NCI-H1417 (cell line): ENCODE measurements at regions not wholly inside any gene's neighbourhood (a gene's known extent, or its start where the extent isn't known, plus 50 kb on each side); places are given as distances from the start of the nearest gene placed in this dataset.

ENCODE experiments used
- DNase-seq, 3 experiments: peaks; one replicate each; lab custom pipeline; 2025; lab: John Stamatoyannopoulos, UW

DNA sequence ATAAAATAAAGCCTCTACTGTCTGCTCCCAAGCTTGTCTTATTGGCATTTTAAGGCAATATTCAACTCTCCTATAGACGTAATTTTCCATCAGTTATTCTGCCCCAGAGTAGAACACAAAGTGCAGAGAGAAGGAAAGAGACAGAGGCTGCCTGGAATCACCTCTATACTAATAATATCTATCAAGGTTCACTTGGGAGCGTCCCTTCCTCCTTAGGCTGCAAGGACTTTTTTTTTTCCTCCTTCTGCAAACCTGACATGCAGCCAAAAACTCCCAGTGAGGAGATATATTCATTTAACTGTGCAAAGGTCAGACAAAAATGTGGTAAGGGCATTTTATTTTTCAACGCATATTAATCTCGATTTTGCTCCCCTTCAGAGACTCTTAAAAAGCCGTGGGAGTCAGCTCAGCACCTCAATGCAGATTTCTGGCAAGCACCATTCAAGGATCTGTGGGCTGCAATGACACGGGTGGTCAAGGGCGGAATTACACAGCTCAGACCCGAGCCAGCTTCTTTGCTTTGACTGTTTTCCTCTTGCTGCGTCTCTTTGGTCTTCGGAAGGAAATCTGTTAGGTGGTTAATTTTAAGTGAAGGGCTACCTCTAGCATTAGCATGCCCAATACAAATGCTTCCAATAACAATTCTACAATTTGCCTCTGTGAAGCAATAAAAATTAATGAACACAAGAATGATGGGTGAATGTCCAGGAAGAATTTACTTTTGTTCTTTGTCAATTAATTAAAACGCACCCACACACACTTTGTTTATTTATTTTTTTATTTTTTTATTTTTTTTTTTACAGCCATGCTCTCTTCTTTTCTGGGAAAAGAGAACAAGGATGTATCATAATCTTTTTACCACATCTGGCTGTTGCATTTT is 587.7 kb upstream of the GRAMD2B start:
- no peak for DNase-seq

DNA sequence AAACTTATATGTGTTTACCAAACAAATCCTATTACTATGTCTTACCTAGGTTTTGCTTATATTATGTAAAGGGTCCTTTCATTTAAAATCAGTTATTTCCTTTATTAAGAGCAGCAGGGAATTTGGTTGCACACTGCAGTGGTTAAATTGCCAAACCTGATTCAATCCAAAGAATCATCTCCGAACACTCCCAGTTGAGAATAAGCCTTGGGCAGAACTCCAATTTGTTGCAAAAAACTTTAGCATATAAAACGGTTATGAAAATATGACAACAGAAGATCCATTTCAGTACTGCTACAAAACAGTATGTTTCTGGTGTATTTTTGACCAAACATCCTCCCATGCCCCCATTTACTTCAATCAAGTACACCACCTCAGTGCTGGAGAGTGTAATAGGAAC is 587.0 kb upstream of the GRAMD2B start:
- no peak for DNase-seq

GRCh38 chr5:125837866-125838265 is 585.3 kb upstream of the GRAMD2B start:
- DNase-seq = peak in 1 of 3 experiments; percentile 3

GRCh38 chr5:125847561-125847960 is 575.6 kb upstream of the GRAMD2B start:
- no peak for DNase-seq

- DNase-seq = no peak
These were observed 574.5 kb upstream of the GRAMD2B start for GRCh38 chr5:125848751-125849150.

DNA sequence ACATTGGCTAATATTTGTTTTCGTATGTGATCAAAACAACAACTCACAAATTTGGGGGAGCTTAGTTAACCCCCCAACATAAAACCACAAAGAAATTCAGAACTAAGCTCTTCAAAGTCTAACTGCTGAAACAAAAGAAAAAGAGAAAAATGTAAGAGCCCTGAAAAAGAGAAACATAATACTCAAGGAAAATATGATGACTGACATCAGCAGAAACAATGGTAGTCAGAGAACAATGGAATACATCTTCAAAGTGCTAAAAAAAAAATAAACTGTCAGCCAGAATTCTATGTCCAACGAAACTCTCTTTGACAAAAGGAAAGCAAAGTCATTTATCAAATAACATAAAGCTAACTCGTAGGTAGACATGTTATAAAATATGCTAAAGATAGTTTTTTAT is 566.3 kb upstream of the GRAMD2B start:
- no peak for DNase-seq

DNA sequence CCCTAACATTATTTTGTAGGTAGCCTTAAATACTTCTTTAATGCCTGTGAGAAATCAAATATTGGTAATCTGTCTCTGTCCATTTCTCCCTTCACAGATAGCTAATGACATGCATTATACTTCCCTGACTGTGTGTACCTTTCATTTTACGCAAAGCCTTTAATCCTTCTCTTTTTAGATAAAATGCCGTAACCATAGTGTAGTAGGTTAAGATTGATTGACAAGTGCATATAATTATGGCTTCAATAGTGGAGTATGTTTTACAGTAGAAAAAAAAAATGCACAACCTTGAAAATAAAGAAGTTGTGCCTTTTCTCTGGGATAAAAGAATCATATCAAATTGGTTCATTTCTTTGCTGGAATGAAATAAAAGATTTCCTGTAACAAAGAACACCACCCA is 559.6 kb upstream of the GRAMD2B start:
- peak in 1 of 3 experiments; percentile 2 for DNase-seq

DNA sequence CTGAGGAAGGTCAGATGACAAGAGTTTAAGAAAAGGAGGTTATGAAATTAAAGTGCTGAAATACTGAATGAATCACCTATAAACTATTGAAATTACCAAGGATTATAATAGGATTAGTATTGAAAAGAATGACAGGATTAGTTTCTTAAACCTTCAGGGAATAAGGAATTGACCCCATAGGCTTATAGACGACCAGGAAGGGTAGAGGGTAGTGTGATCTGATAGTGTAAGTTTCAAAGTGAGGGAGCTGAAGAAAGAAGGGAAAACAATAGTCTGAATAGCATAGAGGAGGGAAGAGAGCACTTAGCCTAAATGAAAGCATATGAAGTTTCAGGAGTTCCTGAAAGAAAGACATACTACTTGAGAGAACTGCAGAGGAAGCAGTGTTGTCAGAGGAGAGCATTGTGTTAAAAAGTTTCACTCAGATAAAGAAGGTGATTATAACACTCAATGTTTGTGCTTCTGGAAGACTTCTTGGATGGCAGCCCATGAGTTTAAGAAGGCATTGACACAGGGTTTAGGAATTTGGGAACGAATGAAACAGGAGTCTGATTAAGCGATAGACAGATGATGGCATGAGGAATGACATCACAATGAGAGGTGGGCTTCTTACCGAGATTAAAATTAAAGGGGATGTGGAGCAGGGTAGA is 557.9 kb upstream of the GRAMD2B start:
- no peak for DNase-seq

GRCh38 chr5:125868036-125868435 is 555.2 kb upstream of the GRAMD2B start:
- no peak for DNase-seq

- DNase-seq = peak in 2 of 3 experiments; percentile 22 to 68
These were observed 553.0 kb upstream of the GRAMD2B start for GRCh38 chr5:125870256-125870655.

GRCh38 chr5:125874057-125874456 is 549.2 kb upstream of the GRAMD2B start:
- no peak for DNase-seq

- no peak for DNase-seq
These were observed 548.5 kb upstream of the GRAMD2B start for GRCh38 chr5:125874717-125875116.

- DNase-seq = no peak
These were observed 546.0 kb upstream of the GRAMD2B start for GRCh38 chr5:125877248-125877647.

DNA sequence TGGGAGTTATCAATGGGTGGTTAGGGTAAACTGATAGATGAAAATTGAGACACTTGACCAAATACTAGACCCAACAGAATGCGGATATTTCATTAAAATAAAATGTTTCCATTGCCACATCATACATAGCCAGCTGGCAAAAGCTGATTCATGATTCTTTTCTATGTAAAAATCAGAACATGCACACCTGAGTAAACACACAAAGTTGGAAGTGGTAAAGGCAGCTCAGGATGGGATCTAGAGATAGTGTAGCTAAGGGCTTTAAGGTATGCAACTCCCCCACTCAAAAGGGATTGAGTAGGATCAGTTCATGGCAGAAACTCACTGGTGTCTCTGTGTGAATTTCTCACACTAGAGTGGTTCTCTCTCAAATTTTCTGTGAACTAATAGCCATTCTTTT is 541.1 kb upstream of the GRAMD2B start:
- DNase-seq = no peak

GRCh38 chr5:125883223-125883622 is 540.0 kb upstream of the GRAMD2B start:
- DNase-seq = no peak

DNA sequence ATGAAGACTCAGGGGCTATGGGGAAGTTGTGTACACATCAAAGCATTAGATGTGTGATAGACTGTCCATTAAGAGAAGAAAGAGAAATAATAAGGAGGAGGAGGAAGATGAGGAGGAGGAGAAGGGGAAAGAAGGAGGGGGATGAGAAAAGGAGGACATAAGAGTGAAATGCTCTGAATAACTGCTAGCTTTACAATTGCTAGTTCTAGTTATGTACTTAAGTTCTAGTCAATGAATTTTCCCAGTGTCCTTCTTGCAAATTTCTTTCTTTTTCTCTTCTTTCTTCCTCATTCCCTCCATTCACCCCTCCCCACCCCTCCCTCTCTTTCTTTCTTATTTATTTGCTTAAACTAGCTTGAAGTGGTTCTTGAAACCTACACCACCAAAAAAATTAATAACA is 534.9 kb upstream of the GRAMD2B start:
- no peak for DNase-seq

GRCh38 chr5:125890511-125890931 is 532.7 kb upstream of the GRAMD2B start:
- DNase-seq = no peak

DNA sequence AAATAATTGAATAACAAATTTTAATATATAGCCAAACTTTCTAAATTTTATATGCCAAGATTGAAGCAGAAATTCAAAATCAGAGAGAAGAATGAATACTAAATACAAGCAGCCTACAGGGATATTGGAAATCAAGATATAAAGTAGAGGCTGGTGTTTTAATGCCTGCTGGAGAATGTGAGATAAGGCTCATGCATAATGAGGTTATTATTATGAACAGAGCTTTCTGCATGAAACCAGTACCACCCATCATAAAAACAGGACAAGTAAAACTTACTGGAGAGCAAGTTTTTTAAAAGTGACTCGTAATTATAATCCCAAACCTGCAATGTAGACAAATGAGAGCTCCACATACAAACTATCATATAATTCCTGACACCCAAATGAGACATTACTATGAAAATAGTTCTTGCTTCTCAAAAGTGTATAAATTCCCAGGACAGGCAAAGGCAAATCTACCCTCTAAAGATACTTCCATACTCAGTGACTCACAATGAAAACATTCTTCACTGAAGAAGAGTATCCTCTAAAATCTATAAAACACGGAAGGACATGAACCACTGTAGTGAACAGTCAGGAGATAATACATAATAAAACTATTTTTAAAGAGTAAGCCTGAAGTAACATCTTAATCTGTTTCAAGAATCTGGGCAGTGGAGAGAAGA is 532.0 kb upstream of the GRAMD2B start:
- DNase-seq = no peak

DNA sequence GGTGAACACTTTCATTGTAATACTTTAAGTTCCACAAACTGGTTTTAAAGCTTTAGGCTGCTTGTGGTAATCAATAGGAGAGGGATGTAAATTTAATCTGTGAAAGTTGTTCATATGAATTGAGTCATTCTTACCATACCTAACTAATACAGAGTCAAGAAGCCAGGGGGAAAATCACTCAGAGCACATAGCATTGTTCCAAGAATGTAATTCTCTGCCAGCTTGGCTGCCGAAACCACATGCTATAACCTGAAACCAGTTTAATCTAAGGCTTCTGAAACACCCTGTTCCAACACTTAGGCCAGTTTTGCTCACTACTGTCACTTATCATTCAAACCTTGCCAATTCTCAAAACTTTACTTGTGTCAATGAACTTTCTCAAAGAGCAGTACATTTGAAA is 528.8 kb upstream of the GRAMD2B start:
- DNase-seq = no peak

DNA sequence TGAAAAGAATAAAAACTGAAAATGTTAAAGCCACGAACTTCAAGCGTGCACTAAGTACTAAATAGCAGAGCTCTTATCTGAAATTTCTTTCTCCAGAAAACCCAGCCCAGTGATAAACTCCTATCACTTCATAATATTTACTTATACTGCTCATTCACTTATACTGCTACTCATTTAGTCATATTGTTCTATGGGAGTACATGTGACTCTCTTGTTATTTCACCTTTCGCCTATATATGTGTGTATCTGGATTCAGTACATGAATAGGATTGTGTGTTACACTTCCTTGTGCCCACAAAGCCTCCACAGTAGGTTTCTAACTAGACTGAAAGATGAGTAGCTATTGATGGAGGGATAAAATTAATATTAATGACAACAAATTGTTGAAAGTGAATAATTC is 526.8 kb upstream of the GRAMD2B start:
- no peak for DNase-seq

DNA sequence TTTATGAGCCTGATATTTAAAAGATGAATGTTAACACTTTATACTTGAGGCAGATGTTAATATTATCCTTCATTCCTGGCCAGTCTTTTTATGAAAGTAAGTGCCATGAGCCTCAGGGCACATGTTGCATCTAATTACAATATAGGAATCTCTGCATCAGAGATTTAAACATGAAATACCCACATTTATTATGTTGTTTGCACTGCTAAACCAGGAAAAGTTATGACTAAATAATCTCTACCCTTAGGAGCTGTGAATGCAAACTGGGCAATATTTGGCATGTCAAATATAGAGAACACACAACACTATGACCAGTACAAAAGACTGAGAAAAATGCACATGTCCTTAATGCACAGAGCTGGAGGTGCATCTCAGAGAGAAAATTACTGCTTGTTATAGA is 526.1 kb upstream of the GRAMD2B start:
- peak in 1 of 3 experiments; percentile 29 for DNase-seq

GRCh38 chr5:125898851-125899405 is 524.3 kb upstream of the GRAMD2B start:
- DNase-seq = no peak

- no peak for DNase-seq
These were observed 511.2 kb upstream of the GRAMD2B start for GRCh38 chr5:125912028-125912427.
